ENCODE measurements at regions not wholly inside any gene's neighbourhood (a gene's known extent, or its start where the extent isn't known, plus 50 kb on each side); places are given as distances from the start of the nearest gene placed in this dataset.
"Not testable (repeated sequence)": the region's sequence is repeated elsewhere in the genome, so short reads cannot be mapped to it uniquely, and the experiment has no call there.

- TF ChIP-seq, protein P1, sequence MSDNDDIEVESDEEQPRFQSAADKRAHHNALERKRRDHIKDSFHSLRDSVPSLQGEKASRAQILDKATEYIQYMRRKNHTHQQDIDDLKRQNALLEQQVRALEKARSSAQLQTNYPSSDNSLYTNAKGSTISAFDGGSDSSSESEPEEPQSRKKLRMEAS (IDR thresholded peaks at IDR 0.05) = not testable (repeated sequence)
- not testable (repeated sequence) for TF ChIP-seq CTCF (IDR thresholded peaks at IDR 0.05; ENCODE audit: low read depth, low read length, missing input control); NR2F2 (IDR thresholded peaks at IDR 0.05)
- TF ChIP-seq RAD21 (IDR thresholded peaks at IDR 0.05) = peak in 1 of 2 donors; percentile 9
Measured at GRCh38 chr15:79574431-79575273, 142.5 kb downstream of the MINAR1 start.

Measured in liver (tissue), 3 donors.